Hepatocyte (in vitro differentiated cells): ENCODE measurements at regions not wholly inside any gene's neighbourhood (a gene's known extent, or its start where the extent isn't known, plus 50 kb on each side); places are given as distances from the start of the nearest gene placed in this dataset.
"Not testable (repeated sequence)": the region's sequence is repeated elsewhere in the genome, so short reads cannot be mapped to it uniquely, and the experiment has no call there.

Source experiments
- EZH2 ChIP-seq: fragments of 200-600 bp; sonication (generic); IDR thresholded peaks from 2 replicates; pipeline ENCODE4 v1.6.1; 2016; ENCODE audit warnings: antibody characterized with exemption, mild to moderate bottlenecking, borderline replicate concordance
- EZH2phosphoT487 ChIP-seq: fragments of 200-600 bp; sonication (generic); IDR thresholded peaks from one replicate; pipeline ENCODE4 v1.6.1; 2018; ENCODE audit warnings: antibody characterized with exemption, mild to moderate bottlenecking, low read depth, moderate library complexity; ENCODE audit not compliant: unreplicated experiment, severe bottlenecking
- TF ChIP-seq, protein P1 (sequence below): fragments of 200-600 bp; sonication (generic); IDR thresholded peaks from 2 replicates; pipeline ENCODE4 v1.5.1; 2016; ENCODE audit warnings: antibody characterized with exemption, mild to moderate bottlenecking; ENCODE audit not compliant: poor library complexity

DNA sequence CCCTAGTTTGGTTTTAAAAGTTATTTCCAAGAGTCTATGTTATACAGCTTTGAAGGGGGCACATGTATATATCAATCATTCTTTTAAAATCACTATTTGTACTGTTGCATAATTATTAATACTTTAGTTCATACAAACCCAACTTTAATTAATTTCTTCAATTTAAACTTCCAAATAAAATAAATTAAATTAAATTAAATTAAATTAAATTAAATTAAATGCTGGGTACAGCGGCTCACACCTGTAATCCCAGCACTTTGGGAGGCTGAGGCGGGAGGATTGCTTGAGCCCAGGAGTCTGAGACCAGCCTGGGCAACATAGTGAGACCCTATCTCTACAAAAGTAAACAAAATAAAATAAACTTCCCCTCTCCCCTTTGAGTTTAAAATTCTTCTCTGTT, 98.9 kb upstream of the MYO10 start:
- TF ChIP-seq, protein P1, sequence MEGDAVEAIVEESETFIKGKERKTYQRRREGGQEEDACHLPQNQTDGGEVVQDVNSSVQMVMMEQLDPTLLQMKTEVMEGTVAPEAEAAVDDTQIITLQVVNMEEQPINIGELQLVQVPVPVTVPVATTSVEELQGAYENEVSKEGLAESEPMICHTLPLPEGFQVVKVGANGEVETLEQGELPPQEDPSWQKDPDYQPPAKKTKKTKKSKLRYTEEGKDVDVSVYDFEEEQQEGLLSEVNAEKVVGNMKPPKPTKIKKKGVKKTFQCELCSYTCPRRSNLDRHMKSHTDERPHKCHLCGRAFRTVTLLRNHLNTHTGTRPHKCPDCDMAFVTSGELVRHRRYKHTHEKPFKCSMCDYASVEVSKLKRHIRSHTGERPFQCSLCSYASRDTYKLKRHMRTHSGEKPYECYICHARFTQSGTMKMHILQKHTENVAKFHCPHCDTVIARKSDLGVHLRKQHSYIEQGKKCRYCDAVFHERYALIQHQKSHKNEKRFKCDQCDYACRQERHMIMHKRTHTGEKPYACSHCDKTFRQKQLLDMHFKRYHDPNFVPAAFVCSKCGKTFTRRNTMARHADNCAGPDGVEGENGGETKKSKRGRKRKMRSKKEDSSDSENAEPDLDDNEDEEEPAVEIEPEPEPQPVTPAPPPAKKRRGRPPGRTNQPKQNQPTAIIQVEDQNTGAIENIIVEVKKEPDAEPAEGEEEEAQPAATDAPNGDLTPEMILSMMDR = not testable (repeated sequence)
- TF ChIP-seq EZH2, EZH2phosphoT487: not testable (repeated sequence)
